DND-41 (cell line): ENCODE measurements at regions not wholly inside any gene's neighbourhood (a gene's known extent, or its start where the extent isn't known, plus 50 kb on each side); places are given as distances from the start of the nearest gene placed in this dataset.

Experiments used
- CTCF ChIP-seq: IDR thresholded peaks from 2 replicates; pipeline ENCODE4 v1.5.1; 2012; ENCODE audit warnings: borderline replicate concordance, low read length, moderate library complexity, mild to moderate bottlenecking; ENCODE audit not compliant: poor library complexity, severe bottlenecking; ENCODE audit errors: extremely low read depth
- EZH2 ChIP-seq: IDR thresholded peaks from 3 replicates; pipeline ENCODE4 v1.6.1; 2012; ENCODE audit warnings: borderline replicate concordance, low read depth, mild to moderate bottlenecking, moderate library complexity, low read length, inconsistent platforms; ENCODE audit not compliant: severe bottlenecking

GRCh38 chr7:20038676-20039075 lies 178.5 kb downstream of the MACC1 start:
- TF ChIP-seq CTCF: no peak
- TF ChIP-seq EZH2: no peak
